HL-60 (cell line): ENCODE measurements at regions not wholly inside any gene's neighbourhood (a gene's known extent, or its start where the extent isn't known, plus 50 kb on each side); places are given as distances from the start of the nearest gene placed in this dataset.

Experiments used
- POLR2AphosphoS5 ChIP-seq: IDR thresholded peaks from 2 replicates; pipeline ENCODE4 v1.6.1; 2012; ENCODE audit warnings: low read depth
- TF ChIP-seq, protein P1 (sequence below): IDR thresholded peaks from one replicate; pipeline ENCODE4 v1.5.1; 2011; ENCODE audit warnings: low read length, control low read depth, inconsistent platforms; ENCODE audit not compliant: insufficient read depth

DNA sequence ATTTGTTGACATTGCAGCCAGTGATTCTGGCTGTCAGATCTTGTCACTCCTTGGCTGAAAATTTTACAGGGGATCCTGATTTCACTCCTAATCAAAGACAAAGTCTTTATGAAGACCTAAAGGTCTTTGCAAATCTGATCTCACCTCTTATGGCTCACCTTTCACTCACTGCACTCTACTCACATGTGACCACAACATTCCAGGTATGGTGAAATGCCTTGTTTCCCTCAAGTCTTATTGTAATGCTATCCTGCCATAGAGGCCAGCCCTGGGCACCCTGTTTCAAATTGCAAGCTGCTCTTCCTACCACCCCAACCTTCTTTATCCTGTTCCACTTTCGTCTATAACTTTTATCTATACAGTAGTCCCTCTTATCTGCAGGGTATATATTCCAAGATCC is 200.1 kb downstream of the NDFIP2 start:
- no peak for TF ChIP-seq POLR2AphosphoS5
- TF ChIP-seq, protein P1, sequence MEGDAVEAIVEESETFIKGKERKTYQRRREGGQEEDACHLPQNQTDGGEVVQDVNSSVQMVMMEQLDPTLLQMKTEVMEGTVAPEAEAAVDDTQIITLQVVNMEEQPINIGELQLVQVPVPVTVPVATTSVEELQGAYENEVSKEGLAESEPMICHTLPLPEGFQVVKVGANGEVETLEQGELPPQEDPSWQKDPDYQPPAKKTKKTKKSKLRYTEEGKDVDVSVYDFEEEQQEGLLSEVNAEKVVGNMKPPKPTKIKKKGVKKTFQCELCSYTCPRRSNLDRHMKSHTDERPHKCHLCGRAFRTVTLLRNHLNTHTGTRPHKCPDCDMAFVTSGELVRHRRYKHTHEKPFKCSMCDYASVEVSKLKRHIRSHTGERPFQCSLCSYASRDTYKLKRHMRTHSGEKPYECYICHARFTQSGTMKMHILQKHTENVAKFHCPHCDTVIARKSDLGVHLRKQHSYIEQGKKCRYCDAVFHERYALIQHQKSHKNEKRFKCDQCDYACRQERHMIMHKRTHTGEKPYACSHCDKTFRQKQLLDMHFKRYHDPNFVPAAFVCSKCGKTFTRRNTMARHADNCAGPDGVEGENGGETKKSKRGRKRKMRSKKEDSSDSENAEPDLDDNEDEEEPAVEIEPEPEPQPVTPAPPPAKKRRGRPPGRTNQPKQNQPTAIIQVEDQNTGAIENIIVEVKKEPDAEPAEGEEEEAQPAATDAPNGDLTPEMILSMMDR: no peak
